ENCODE measurements at regions not wholly inside any gene's neighbourhood (a gene's known extent, or its start where the extent isn't known, plus 50 kb on each side); places are given as distances from the start of the nearest gene placed in this dataset.

- H3K36me3 ChIP-seq (ENCODE audit: control insufficient read depth, insufficient read depth, low read length): no peaks in the 10 kb centered on the region
- no peak overlapping the region for H3K4me3 ChIP-seq (replicated peaks; ENCODE audit: low read depth, low read length)
- TF ChIP-seq, protein P1, sequence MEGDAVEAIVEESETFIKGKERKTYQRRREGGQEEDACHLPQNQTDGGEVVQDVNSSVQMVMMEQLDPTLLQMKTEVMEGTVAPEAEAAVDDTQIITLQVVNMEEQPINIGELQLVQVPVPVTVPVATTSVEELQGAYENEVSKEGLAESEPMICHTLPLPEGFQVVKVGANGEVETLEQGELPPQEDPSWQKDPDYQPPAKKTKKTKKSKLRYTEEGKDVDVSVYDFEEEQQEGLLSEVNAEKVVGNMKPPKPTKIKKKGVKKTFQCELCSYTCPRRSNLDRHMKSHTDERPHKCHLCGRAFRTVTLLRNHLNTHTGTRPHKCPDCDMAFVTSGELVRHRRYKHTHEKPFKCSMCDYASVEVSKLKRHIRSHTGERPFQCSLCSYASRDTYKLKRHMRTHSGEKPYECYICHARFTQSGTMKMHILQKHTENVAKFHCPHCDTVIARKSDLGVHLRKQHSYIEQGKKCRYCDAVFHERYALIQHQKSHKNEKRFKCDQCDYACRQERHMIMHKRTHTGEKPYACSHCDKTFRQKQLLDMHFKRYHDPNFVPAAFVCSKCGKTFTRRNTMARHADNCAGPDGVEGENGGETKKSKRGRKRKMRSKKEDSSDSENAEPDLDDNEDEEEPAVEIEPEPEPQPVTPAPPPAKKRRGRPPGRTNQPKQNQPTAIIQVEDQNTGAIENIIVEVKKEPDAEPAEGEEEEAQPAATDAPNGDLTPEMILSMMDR (IDR thresholded peaks at IDR 0.05; ENCODE audit: insufficient read depth, low read length, poor library complexity, severe bottlenecking): no peak
- H3K27me3 ChIP-seq (replicated peaks; ENCODE audit: control insufficient read depth, insufficient read depth, low read length): no peaks in the 10 kb centered on the region
- DNase-seq (ENCODE audit: extremely low read depth, insufficient read length): no peak
Observed at GRCh38 chr1:55618199-55618598, 403.0 kb upstream of the USP24 start.

DNA sequence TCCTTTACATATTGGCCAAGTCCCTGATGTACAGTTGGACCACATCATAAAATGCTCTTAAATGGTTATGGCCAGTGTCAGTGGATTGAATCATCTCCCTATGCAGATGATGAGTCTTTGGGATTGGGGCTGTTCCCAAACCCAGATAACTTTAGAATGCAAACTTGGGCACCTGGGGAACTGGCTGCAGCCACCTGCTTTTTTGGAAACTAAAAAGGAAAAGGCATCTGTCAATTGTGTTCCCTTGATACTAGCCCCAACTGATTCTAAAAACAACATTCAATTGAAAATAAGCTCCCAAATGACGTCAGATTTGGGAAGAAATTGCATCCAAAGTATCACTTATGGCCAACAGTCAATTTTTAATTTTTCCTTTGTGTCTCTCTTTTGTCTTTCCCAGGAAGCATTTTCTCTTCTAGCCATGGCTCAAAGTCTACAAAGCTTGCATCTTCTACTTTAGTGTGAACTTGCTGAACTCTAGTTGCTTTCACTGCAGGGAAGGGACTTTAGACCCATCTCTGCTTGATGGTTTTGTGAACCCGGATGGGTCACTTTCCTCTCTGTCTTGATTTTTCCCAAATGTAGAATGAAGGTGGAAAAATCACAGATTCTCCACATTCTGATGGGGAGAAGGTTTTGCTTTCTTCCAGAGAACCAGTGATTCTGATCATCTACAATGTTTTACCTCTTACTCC, 402.3 kb upstream of the USP24 start:
- no peaks in the 10 kb centered on the region for H3K36me3 ChIP-seq (ENCODE audit: control insufficient read depth, insufficient read depth, low read length)

DNA sequence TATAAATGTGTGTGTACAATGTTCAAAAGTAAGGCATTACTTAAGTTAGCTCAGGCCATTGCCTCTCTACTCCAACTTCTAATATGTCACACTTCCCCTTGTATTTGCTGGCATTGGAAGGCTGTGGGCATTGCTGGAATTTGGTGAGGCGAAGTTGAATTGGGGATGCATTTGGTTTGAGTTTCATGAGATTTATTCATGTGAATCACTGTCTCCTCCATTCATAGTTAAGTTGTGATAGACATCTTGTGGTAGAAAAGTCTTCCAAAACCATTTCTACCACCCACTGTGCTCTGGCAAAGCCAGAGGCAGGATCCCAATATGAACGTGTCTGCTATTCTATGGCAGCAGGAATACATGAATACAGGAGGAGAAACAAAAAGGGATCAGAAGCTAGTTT, 397.8 kb upstream of the USP24 start:
- H3K4me3 ChIP-seq (replicated peaks; ENCODE audit: low read depth, low read length): no peak overlapping the region
- DNase-seq (ENCODE audit: extremely low read depth, insufficient read length): no peak
- TF ChIP-seq, protein P1 (IDR thresholded peaks at IDR 0.05; ENCODE audit: insufficient read depth, low read length, poor library complexity, severe bottlenecking): no peak

More for the DNA sequence above, 402.3 kb upstream of the USP24 start:
- Histone ChIP-seq H3K27me3 (replicated peaks; ENCODE audit: control insufficient read depth, insufficient read depth, low read length) (no peaks in the 10 kb centered on the region), H3K4me3 (replicated peaks; ENCODE audit: low read depth, low read length) (no peak overlapping the region)
- DNase-seq (ENCODE audit: extremely low read depth, insufficient read length): no peak
- TF ChIP-seq, protein P1 (IDR thresholded peaks at IDR 0.05; ENCODE audit: insufficient read depth, low read length, poor library complexity, severe bottlenecking): no peak

GRCh38 chr1:55611123-55611522, 396.0 kb upstream of the USP24 start:
- Histone ChIP-seq H3K4me3 (replicated peaks; ENCODE audit: low read depth, low read length) (no peak overlapping the region), H3K36me3 (ENCODE audit: control insufficient read depth, insufficient read depth, low read length) (no peaks in the 10 kb centered on the region), H3K27me3 (replicated peaks; ENCODE audit: control insufficient read depth, insufficient read depth, low read length) (no peaks in the 10 kb centered on the region)
- TF ChIP-seq, protein P1 (IDR thresholded peaks at IDR 0.05; ENCODE audit: insufficient read depth, low read length, poor library complexity, severe bottlenecking): no peak
- DNase-seq (ENCODE audit: extremely low read depth, insufficient read length): no peak

More for the DNA sequence above, 397.8 kb upstream of the USP24 start:
- H3K27me3 ChIP-seq (replicated peaks; ENCODE audit: control insufficient read depth, insufficient read depth, low read length): no peaks in the 10 kb centered on the region
- H3K36me3 ChIP-seq (ENCODE audit: control insufficient read depth, insufficient read depth, low read length): no peaks in the 10 kb centered on the region

GRCh38 chr1:55610203-55610602, 395.0 kb upstream of the USP24 start:
- no peaks in the 10 kb centered on the region for H3K36me3 ChIP-seq (ENCODE audit: control insufficient read depth, insufficient read depth, low read length)
- TF ChIP-seq, protein P1 (IDR thresholded peaks at IDR 0.05; ENCODE audit: insufficient read depth, low read length, poor library complexity, severe bottlenecking): no peak
- no peaks in the 10 kb centered on the region for H3K27me3 ChIP-seq (replicated peaks; ENCODE audit: control insufficient read depth, insufficient read depth, low read length)
- no peak for DNase-seq (ENCODE audit: extremely low read depth, insufficient read length)
- H3K4me3 ChIP-seq (replicated peaks; ENCODE audit: low read depth, low read length): no peak overlapping the region

DNA sequence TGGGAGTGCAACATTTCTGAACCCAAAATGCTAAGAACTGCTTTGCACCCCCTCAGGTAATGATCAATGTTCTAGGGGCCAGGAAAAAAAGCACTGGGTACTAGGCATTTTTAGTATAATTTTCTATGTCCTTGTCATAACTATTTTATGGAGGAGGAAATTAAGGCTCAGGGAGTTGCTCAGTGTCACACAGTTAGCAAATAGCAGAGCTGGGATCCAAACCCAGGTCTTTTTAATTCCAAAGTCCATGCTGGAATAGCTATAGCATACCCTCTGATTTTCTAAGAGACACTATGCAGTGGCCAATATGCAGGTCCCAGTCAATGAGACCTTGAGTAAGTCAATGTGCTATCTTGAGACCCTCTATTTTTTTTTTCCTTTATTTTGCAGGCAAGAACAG, 394.5 kb upstream of the USP24 start:
- no peaks in the 10 kb centered on the region for H3K36me3 ChIP-seq (ENCODE audit: control insufficient read depth, insufficient read depth, low read length)
- DNase-seq (ENCODE audit: extremely low read depth, insufficient read length): no peak

More for the DNA sequence above, 394.5 kb upstream of the USP24 start:
- TF ChIP-seq, protein P1 (IDR thresholded peaks at IDR 0.05; ENCODE audit: insufficient read depth, low read length, poor library complexity, severe bottlenecking): no peak
- H3K27me3 ChIP-seq (replicated peaks; ENCODE audit: control insufficient read depth, insufficient read depth, low read length): no peaks in the 10 kb centered on the region
- H3K4me3 ChIP-seq (replicated peaks; ENCODE audit: low read depth, low read length): no peak overlapping the region

All from GM06990 (cell line).